Neutrophil (primary cell): ENCODE measurements at regions not wholly inside any gene's neighbourhood (a gene's known extent, or its start where the extent isn't known, plus 50 kb on each side); places are given as distances from the start of the nearest gene placed in this dataset.

ENCODE experiments used
- H3K27ac ChIP-seq: fragments of 200-600 bp; sonication (generic); 2 replicates; pipeline ENCODE4 v1.5.1; 2016; ENCODE audit warnings: mild to moderate bottlenecking, moderate library complexity
- H3K27me3 ChIP-seq: fragments of 200-600 bp; sonication (generic); 2 replicates; pipeline ENCODE4 v1.6.0; 2016; ENCODE audit warnings: mild to moderate bottlenecking
- H3K36me3 ChIP-seq: fragments of 200-600 bp; sonication (generic); 2 replicates; pipeline ENCODE4 v1.5.1; 2017
- H3K4me1 ChIP-seq, 2 experiments: fragments of 200-600 bp in 1 of 2; sonication (generic) in 1 of 2; 1 replicate in 1 of 2; 2 replicates in 1 of 2; pipeline versions ENCODE4 v1.5.1 to v1.6.1; 2013 to 2016; ENCODE audit warnings: low read depth in 1 of 2, low read length in 1 of 2, mild to moderate bottlenecking in 1 of 2, moderate library complexity in 1 of 2; ENCODE audit not compliant: control insufficient read depth in 1 of 2, insufficient read depth in 1 of 2
- H3K4me3 ChIP-seq, 2 experiments: fragments of 200-600 bp in 1 of 2; sonication (generic) in 1 of 2; 1 replicate in 1 of 2; 2 replicates in 1 of 2; pipeline ENCODE4 v1.5.1; 2013 to 2016; ENCODE audit warnings: low read depth in 1 of 2, low read length in 1 of 2, mild to moderate bottlenecking in 1 of 2, moderate library complexity in 1 of 2
- H3K9me3 ChIP-seq: fragments of 200-600 bp; sonication (generic); 2 replicates; pipeline ENCODE4 v1.5.1; 2016
- TF ChIP-seq, protein P1 (sequence below): fragments of 200-600 bp; sonication (generic); IDR thresholded peaks from 2 replicates; pipeline ENCODE4 v1.5.1; 2016; ENCODE audit warnings: antibody characterized with exemption

DNA sequence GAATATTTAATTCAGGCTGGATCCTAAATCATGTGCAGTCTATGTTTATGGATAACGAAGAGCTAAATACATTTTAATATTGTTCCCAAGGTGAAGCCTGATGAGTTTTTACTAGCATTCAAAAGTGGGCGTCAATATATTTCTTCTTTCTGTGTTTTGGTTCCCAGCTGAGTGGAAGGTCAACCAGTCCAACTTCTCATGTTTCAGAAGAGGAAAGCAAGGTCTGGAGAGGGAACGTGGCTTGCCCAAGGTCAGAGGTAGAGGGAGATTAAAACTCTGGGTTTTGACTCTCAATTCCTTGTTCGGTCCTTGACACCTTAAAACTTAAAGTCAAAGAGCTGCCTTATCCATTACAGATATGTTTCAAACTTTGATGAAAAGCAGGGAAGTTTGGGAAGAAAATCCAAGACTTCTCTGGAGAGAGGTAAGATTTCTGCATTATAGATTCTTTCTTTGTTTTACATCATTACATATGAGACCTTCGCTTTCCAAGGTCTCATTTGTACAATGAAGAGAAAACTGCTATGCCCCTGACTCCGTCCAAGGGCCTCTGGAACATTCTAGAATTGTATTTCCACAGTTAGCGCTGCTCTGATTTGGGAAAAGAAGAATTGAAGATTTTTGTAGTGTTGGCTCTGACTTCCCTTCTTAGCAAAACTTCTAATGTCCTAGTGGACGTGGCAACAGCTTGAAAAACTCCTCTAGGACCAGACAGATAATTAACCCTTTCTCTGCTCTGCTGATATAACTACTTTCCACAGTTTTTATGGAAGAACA lies 57.7 kb upstream of the HES1 start:
- Histone ChIP-seq H3K27me3 (peaks cover 41% of the 10 kb centered on the region), H3K27ac (no peak overlapping the region), H3K9me3 (no peaks in the 10 kb centered on the region), H3K4me3 (no peak overlapping the region), H3K36me3 (no peaks in the 10 kb centered on the region), H3K4me1 (no peaks in the 10 kb centered on the region)
- TF ChIP-seq, protein P1, sequence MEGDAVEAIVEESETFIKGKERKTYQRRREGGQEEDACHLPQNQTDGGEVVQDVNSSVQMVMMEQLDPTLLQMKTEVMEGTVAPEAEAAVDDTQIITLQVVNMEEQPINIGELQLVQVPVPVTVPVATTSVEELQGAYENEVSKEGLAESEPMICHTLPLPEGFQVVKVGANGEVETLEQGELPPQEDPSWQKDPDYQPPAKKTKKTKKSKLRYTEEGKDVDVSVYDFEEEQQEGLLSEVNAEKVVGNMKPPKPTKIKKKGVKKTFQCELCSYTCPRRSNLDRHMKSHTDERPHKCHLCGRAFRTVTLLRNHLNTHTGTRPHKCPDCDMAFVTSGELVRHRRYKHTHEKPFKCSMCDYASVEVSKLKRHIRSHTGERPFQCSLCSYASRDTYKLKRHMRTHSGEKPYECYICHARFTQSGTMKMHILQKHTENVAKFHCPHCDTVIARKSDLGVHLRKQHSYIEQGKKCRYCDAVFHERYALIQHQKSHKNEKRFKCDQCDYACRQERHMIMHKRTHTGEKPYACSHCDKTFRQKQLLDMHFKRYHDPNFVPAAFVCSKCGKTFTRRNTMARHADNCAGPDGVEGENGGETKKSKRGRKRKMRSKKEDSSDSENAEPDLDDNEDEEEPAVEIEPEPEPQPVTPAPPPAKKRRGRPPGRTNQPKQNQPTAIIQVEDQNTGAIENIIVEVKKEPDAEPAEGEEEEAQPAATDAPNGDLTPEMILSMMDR: no peak

DNA sequence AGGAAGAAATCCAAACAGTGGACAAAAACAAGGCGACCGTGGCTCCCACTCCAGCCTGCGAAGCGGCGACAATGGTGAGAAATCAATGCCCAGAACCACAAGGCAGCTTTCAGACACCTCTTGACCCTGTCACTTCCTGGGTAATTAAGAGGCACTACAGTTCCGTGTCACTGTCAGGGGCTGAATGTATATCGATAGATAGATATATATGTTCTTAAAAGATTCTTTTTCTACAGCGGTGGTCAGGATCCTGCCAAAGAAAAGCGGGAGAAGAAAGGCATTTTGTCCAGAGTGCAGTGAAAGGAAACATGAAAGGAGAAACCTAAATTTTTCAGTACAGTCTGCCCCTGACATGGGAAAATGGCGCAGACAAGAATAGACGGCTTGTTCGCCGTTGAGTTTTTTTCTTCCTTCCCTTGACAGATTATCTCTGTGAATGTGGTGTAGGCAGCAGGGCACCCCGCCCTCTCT lies 56.2 kb upstream of the HES1 start:
- no peaks in the 10 kb centered on the region for H3K4me1 ChIP-seq
- H3K9me3 ChIP-seq: no peaks in the 10 kb centered on the region
- no peaks in the 10 kb centered on the region for H3K36me3 ChIP-seq
- TF ChIP-seq, protein P1: no peak
- H3K27me3 ChIP-seq: peaks cover 36% of the 10 kb centered on the region
- no peak overlapping the region for H3K4me3 ChIP-seq
- H3K27ac ChIP-seq: no peak overlapping the region

DNA sequence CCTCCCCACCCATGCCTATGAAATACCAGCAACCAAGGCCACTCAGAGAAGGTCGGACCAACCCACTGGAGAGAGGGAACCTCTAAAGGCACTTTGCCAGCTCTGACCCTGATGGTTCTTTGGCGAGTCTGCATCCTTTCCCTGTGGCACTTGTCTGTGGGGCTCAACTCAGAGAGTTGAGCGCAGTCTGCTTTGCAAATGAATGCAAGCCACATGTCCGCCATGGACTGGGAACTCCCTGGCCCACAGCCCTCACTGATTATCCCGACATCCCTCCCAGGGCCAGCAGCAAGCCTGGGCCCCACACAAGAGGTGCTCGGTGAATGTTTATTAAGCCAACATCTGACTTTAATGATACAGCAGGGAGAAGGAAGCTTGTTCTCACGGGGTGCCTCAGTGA lies 55.5 kb upstream of the HES1 start:
- H3K4me3 ChIP-seq: no peak overlapping the region
- H3K36me3 ChIP-seq: no peaks in the 10 kb centered on the region
- H3K9me3 ChIP-seq: no peaks in the 10 kb centered on the region
- no peak overlapping the region for H3K27ac ChIP-seq
- TF ChIP-seq, protein P1: no peak
- H3K27me3 ChIP-seq: peaks cover 36% of the 10 kb centered on the region
- no peaks in the 10 kb centered on the region for H3K4me1 ChIP-seq

DNA sequence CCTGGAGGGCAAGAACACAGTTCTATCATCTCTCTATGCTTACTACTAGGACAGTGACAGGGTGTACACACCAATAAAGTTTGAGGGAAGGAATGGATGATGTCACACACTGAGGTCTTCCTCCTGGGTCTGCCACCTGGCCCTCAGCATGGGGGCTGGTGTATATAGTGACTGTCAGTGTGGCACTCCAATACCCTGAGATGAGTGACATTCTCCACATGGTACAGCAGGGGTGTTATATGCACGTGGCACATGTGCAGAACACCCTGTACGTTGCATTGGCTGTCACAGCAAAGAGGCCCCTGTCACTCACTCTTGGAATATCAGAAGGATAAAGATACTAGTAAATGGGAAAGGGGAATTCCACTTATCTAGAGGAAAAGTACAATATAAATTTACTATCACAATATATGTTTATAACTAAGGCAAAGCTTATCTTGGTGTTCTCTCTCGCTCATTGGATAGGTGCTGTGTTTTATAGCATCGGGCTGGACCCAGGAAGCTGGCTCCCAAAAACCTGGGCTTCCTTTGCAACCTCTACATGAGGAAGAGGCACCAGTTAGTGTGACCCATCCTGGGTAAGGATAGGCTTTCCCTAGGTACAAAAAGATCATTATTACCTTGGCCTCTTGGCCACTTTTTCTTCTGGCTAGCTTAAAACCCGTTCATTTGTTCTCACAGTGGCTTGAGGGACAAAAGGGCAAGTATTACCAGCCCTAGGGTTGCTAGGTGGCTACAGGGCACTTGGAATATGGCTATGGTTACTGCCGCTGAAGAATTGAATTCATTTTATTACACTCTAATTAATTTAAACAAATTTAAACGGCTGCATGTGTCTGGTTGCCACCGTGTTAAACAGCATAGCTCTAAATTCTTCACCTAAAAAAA lies 54.8 kb upstream of the HES1 start:
- H3K27ac ChIP-seq: no peak overlapping the region

DNA sequence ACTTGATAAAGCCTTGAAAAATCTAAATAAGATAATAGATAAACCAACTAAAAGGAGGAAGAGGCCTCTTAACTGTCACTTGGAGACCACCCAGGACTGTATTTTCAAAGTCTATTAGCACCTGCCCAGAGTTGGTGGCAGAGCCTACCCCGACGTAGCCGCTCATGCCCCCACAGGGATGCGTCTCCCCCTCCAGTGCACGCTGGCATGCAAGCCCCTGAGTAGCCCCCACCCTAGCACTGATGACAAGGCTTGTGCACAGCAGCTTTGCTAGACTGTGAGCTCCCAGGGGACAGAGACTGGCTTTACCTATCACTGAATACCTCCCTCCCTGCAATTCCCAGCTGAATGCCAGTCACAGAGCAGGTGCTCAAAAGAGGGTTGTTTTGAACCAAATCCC lies 54.1 kb upstream of the HES1 start:
- TF ChIP-seq, protein P1: no peak

More for the DNA sequence above, 54.8 kb upstream of the HES1 start:
- peaks cover 36% of the 10 kb centered on the region for H3K27me3 ChIP-seq
- H3K4me3 ChIP-seq: no peak overlapping the region
- TF ChIP-seq, protein P1: no peak
- H3K36me3 ChIP-seq: no peaks in the 10 kb centered on the region
- no peaks in the 10 kb centered on the region for H3K4me1 ChIP-seq
- H3K9me3 ChIP-seq: no peaks in the 10 kb centered on the region

More for the DNA sequence above, 54.1 kb upstream of the HES1 start:
- Histone ChIP-seq H3K27ac (no peak overlapping the region), H3K9me3 (no peaks in the 10 kb centered on the region), H3K4me1 (no peaks in the 10 kb centered on the region), H3K4me3 (no peak overlapping the region), H3K36me3 (no peaks in the 10 kb centered on the region), H3K27me3 (peaks cover 30% of the 10 kb centered on the region)
